ENCODE measurements at regions not wholly inside any gene's neighbourhood (a gene's known extent, or its start where the extent isn't known, plus 50 kb on each side); places are given as distances from the start of the nearest gene placed in this dataset.

- TF ChIP-seq FOXP2 (optimal IDR thresholded peaks at IDR 0.05; ENCODE audit: borderline replicate concordance, extremely low read depth, extremely low read length, insufficient read depth) (no peak), SIN3A (IDR thresholded peaks at IDR 0.05; ENCODE audit: borderline replicate concordance, insufficient read depth, low read length) (no peak), REST (IDR thresholded peaks at IDR 0.05; ENCODE audit: insufficient read depth in 1 of 2, low read depth in 2 of 2, low read length in 2 of 2) (no peak), TAF1 (IDR thresholded peaks at IDR 0.05; ENCODE audit: borderline replicate concordance, insufficient read depth, low read length) (no peak), POLR2AphosphoS5 (IDR thresholded peaks at IDR 0.05; ENCODE audit: low read depth, low read length) (no peak)
Observed at GRCh38 chr10:128710098-128710797, 584.0 kb upstream of the MKI67 start.

- no peak for TF ChIP-seq TAF1 (IDR thresholded peaks at IDR 0.05; ENCODE audit: borderline replicate concordance, insufficient read depth, low read length)
- no peak for TF ChIP-seq SIN3A (IDR thresholded peaks at IDR 0.05; ENCODE audit: borderline replicate concordance, insufficient read depth, low read length)
- TF ChIP-seq FOXP2 (optimal IDR thresholded peaks at IDR 0.05; ENCODE audit: borderline replicate concordance, extremely low read depth, extremely low read length, insufficient read depth) = no peak
- no peak for TF ChIP-seq REST (IDR thresholded peaks at IDR 0.05; ENCODE audit: insufficient read depth in 1 of 2, low read depth in 2 of 2, low read length in 2 of 2)
- TF ChIP-seq POLR2AphosphoS5 (IDR thresholded peaks at IDR 0.05; ENCODE audit: low read depth, low read length) = no peak
Observed at GRCh38 chr10:128710798-128711183, 584.6 kb upstream of the MKI67 start.

GRCh38 chr10:128711806-128712205 is 585.6 kb upstream of the MKI67 start:
- TF ChIP-seq REST (IDR thresholded peaks at IDR 0.05; ENCODE audit: insufficient read depth in 1 of 2, low read depth in 2 of 2, low read length in 2 of 2) = no peak

- TF ChIP-seq REST (IDR thresholded peaks at IDR 0.05; ENCODE audit: insufficient read depth in 1 of 2, low read depth in 2 of 2, low read length in 2 of 2) (no peak), FOXP2 (optimal IDR thresholded peaks at IDR 0.05; ENCODE audit: borderline replicate concordance, extremely low read depth, extremely low read length, insufficient read depth) (no peak), TAF1 (IDR thresholded peaks at IDR 0.05; ENCODE audit: borderline replicate concordance, insufficient read depth, low read length) (no peak), SIN3A (IDR thresholded peaks at IDR 0.05; ENCODE audit: borderline replicate concordance, insufficient read depth, low read length) (no peak), POLR2AphosphoS5 (IDR thresholded peaks at IDR 0.05; ENCODE audit: low read depth, low read length) (no peak)
Observed at GRCh38 chr10:128712661-128713400, 586.6 kb upstream of the MKI67 start.

All from PFSK-1 (cell line).